K562 (cell line): ENCODE measurements at regions not wholly inside any gene's neighbourhood (a gene's known extent, or its start where the extent isn't known, plus 50 kb on each side); places are given as distances from the start of the nearest gene placed in this dataset.

ENCODE experiments used
- ATAC-seq: fragments of 200-7000 bp; cut with Tn5 transposase; 3 replicates; pipeline ENCODE4 v1.9.1; 2020; ENCODE audit warnings: moderate library complexity
- BruUV-seq: library from RNA; stranded (reverse); fragments of 400-500 nt; replicated peaks from 2 replicates; lab custom pipeline; 2021; lab: Mats Ljungman, UMichigan
- CTCF ChIA-PET: fragments of 300-600 bp; formaldehyde crosslinking; extraction: SDS; loops from one replicate; lab custom pipeline; 2021; ENCODE audit warnings: low intra/inter-chr PET ratio; lab: Yijun Ruan, JAX
- POLR2A ChIA-PET: fragments of 300-600, 350-650 bp; sonication (Branson Sonifier 250); formaldehyde crosslinking; extraction: SDS; loops from one replicate; lab custom pipeline; 2021; ENCODE audit warnings: antibody characterized with exemption, inconsistent platforms; lab: Yijun Ruan, JAX
- DNase-seq, 4 experiments: peaks; one replicate each; pipeline versions ENCODE4 v3.0.0 to v3.0.0-alpha.2; 2011 to 2018; ENCODE audit warnings: low spot score in 3 of 4, mixed read lengths in 3 of 4; ENCODE audit errors: extremely low read depth in 1 of 4
- FAIRE-seq: peaks from 2 replicates; lab custom pipeline; 2011; peaks lifted over from hg19 to GRCh38; lab: Jason Lieb, UNC
- H2AFZ ChIP-seq: 2 replicates; pipeline ENCODE4 v1.6.0; 2011; ENCODE audit warnings: low read depth, low read length, control low read depth, inconsistent platforms
- H3K27ac ChIP-seq: fragments of 200-600 bp; 3 replicates; pipeline ENCODE4 v1.8.0; 2011; ENCODE audit warnings: low read depth, mild to moderate bottlenecking, control low read depth, inconsistent platforms, low read length, moderate library complexity, mixed read lengths; ENCODE audit errors: extremely low read depth
- H3K27me3 ChIP-seq, 2 experiments: fragments of 300-600 bp in 1 of 2; 2 replicates in 1 of 2; 3 replicates in 1 of 2; pipeline versions ENCODE4 v1.6.0 to v1.8.0; 2011; ENCODE audit warnings: inconsistent platforms in 2 of 2, low read length in 2 of 2, mild to moderate bottlenecking in 1 of 2, mixed read lengths in 1 of 2, moderate library complexity in 1 of 2; ENCODE audit not compliant: control insufficient read depth in 2 of 2, insufficient read depth in 2 of 2
- H3K36me3 ChIP-seq: fragments of 300-600 bp; 3 replicates; pipeline ENCODE4 v1.8.0; 2011; ENCODE audit warnings: mild to moderate bottlenecking, low read length, inconsistent platforms; ENCODE audit not compliant: control insufficient read depth, insufficient read depth
- H3K4me1 ChIP-seq, 2 experiments: fragments of 200-600 bp in 1 of 2; replicated peaks in 1 of 2; 2 replicates in 1 of 2; 3 replicates in 1 of 2; pipeline versions ENCODE4 v1.5.1 to v1.8.0; 2011; ENCODE audit warnings: inconsistent platforms in 2 of 2, low read length in 2 of 2, mild to moderate bottlenecking in 1 of 2, mixed read lengths in 1 of 2, moderate library complexity in 1 of 2; ENCODE audit not compliant: control insufficient read depth in 2 of 2, insufficient read depth in 2 of 2
- H3K4me2 ChIP-seq: 2 replicates; pipeline ENCODE4 v1.6.1; 2011; ENCODE audit warnings: low read length, control low read depth, inconsistent platforms, mixed read lengths; ENCODE audit not compliant: insufficient read depth
- H3K4me3 ChIP-seq: fragments of 200-600 bp; sonication (generic), shearing (Covaris generic); 2 replicates; pipeline ENCODE4 v1.5.1; 2016; ENCODE audit warnings: control low read depth, inconsistent platforms
- H3K79me2 ChIP-seq: fragments of 200-600 bp; 3 replicates; pipeline ENCODE4 v1.8.0; 2011; ENCODE audit warnings: low read length, inconsistent platforms; ENCODE audit not compliant: control insufficient read depth, insufficient read depth
- H3K9ac ChIP-seq, 2 experiments: 2 replicates each; pipeline versions ENCODE4 v1.6.0 to v1.6.1; 2011; ENCODE audit warnings: low read depth in 2 of 2, low read length in 2 of 2, control low read depth in 1 of 2, inconsistent platforms in 1 of 2, mild to moderate bottlenecking in 1 of 2, mixed read lengths in 1 of 2; ENCODE audit not compliant: insufficient read depth in 1 of 2
- H3K9me1 ChIP-seq: one replicate; pipeline ENCODE4 v1.6.0; 2011; ENCODE audit warnings: inconsistent platforms, mild to moderate bottlenecking, low read length, moderate library complexity; ENCODE audit not compliant: control insufficient read depth, insufficient read depth
- H3K9me3 ChIP-seq: replicated peaks from 2 replicates; pipeline ENCODE4 v1.5.1; 2011; ENCODE audit warnings: low read depth, low read length, inconsistent platforms; ENCODE audit not compliant: control insufficient read depth, insufficient read depth
- H4K20me1 ChIP-seq: replicated peaks from 2 replicates; pipeline ENCODE4 v1.6.1; 2011; ENCODE audit warnings: low read length, inconsistent platforms, mixed read lengths; ENCODE audit not compliant: control insufficient read depth, insufficient read depth
- CBFA2T3 ChIP-seq: fragments of 450-650 bp; IDR thresholded peaks from 2 replicates; pipeline ENCODE4 v1.6.1; 2017
- EP300 ChIP-seq: IDR thresholded peaks from 2 replicates; pipeline ENCODE4 v1.6.1; 2012; ENCODE audit warnings: low read length, improper control_type of control experiment
- KLF16 ChIP-seq: IDR thresholded peaks from 2 replicates; pipeline ENCODE4 v1.6.1; 2016; ENCODE audit warnings: antibody characterized with exemption
- LEF1 ChIP-seq: fragments of 450-650 bp; IDR thresholded peaks from 2 replicates; pipeline ENCODE4 v1.6.1; 2016; ENCODE audit warnings: mild to moderate bottlenecking
- RCOR1 ChIP-seq, 2 experiments: IDR thresholded peaks; 2 replicates each; pipeline ENCODE4 v1.6.1; 2012; ENCODE audit warnings: low read depth in 2 of 2, low read length in 2 of 2, borderline replicate concordance in 1 of 2, improper control_type of control experiment in 1 of 2
- TCF7 ChIP-seq: sonication (generic); IDR thresholded peaks from 2 replicates; pipeline ENCODE4 v1.6.1; 2016; ENCODE audit warnings: antibody characterized with exemption, borderline replicate concordance
- TEAD4 ChIP-seq, 2 experiments: sonication (generic) in 1 of 2; formaldehyde crosslinking in 1 of 2; IDR thresholded peaks; 2 replicates each; pipeline versions ENCODE4 v1.6.1 to v1.8.0; 2012 to 2022; ENCODE audit warnings: borderline replicate concordance in 1 of 2, inconsistent platforms in 1 of 2, low read length in 1 of 2, mild to moderate bottlenecking in 1 of 2, missing genetic modification reagents in 1 of 2
- VEZF1 ChIP-seq: fragments of 200-800 bp; sonication (Bioruptor generic); IDR thresholded peaks from 2 replicates; pipeline ENCODE4 v1.6.1; 2017; ENCODE audit warnings: missing genetic modification characterization, missing compliant biosample characterization
- WGBS: fragments of 100-300 bp; shearing (Covaris generic); methylation state at CpG from one replicate; pipeline ENCODE4 v1.1.6; 2016; ENCODE audit warnings: low coverage, mixed read lengths; ENCODE audit not compliant: insufficient coverage; ENCODE audit errors: missing lambda C conversion rate; 5-methylcytosine and 5-hydroxymethylcytosine counted together
- in situ Hi-C: fragments of 300-500 bp; cut with MboI; formaldehyde crosslinking; loops from 4 replicates; pipeline ENCODE4 v1.15.0; 2018; ENCODE audit warnings: inconsistent platforms, mixed read lengths
- intact Hi-C: fragments of 100-400 bp; cut with micrococcal nuclease; formaldehyde crosslinking; loops from 2 replicates; pipeline ENCODE4 v1.14.2; 2022
- TF ChIP-seq, protein P1 (sequence below), 2 experiments: fragments of 450-650 bp in 1 of 2; sonication (generic) in 1 of 2; formaldehyde crosslinking in 1 of 2; IDR thresholded peaks; 2 replicates each; pipeline versions ENCODE4 v1.7.1 to v1.9.0; 2016 to 2022; ENCODE audit warnings: inconsistent platforms in 1 of 2, mild to moderate bottlenecking in 1 of 2, missing genetic modification reagents in 1 of 2
- TF ChIP-seq, protein P2 (sequence below): fragments of 450-650 bp; formaldehyde crosslinking; conservative IDR thresholded peaks from 2 replicates; pipeline ENCODE4 v1.4.0; 2022; ENCODE audit warnings: mild to moderate bottlenecking, missing genetic modification characterization

- CTCF ChIA-PET: no interaction called here
- in situ Hi-C loops: no loop called here
- Histone ChIP-seq H3K9me1 (no peaks in the 10 kb centered on the region), H3K9ac (no peak overlapping the region), H4K20me1 (no peaks in the 10 kb centered on the region), H2AFZ (no peak overlapping the region), H3K4me3 (no peak overlapping the region), H3K27ac (no peak overlapping the region), H3K9me3 (no peaks in the 10 kb centered on the region), H3K36me3 (no peaks in the 10 kb centered on the region), H3K27me3 (peaks cover 0 to 6% of the 10 kb centered on the region in 2 experiments; a peak in 1 of 5 replicates), H3K79me2 (no peaks in the 10 kb centered on the region), H3K4me2 (no peak overlapping the region), H3K4me1 (no peaks in the 10 kb centered on the region)
- BruUV-seq: no TSS peak
- POLR2A ChIA-PET: no interaction called here
- ATAC-seq (peak; percentile 23; the same call in 1 of the 3 replicates), FAIRE-seq (no peak), DNase-seq (peak in 1 of 4 experiments; percentile 36)
- 0% methylated on average over 4 of the region's 4 CpGs for WGBS
- intact Hi-C loops: no loop called here
- TF ChIP-seq, protein P1, sequence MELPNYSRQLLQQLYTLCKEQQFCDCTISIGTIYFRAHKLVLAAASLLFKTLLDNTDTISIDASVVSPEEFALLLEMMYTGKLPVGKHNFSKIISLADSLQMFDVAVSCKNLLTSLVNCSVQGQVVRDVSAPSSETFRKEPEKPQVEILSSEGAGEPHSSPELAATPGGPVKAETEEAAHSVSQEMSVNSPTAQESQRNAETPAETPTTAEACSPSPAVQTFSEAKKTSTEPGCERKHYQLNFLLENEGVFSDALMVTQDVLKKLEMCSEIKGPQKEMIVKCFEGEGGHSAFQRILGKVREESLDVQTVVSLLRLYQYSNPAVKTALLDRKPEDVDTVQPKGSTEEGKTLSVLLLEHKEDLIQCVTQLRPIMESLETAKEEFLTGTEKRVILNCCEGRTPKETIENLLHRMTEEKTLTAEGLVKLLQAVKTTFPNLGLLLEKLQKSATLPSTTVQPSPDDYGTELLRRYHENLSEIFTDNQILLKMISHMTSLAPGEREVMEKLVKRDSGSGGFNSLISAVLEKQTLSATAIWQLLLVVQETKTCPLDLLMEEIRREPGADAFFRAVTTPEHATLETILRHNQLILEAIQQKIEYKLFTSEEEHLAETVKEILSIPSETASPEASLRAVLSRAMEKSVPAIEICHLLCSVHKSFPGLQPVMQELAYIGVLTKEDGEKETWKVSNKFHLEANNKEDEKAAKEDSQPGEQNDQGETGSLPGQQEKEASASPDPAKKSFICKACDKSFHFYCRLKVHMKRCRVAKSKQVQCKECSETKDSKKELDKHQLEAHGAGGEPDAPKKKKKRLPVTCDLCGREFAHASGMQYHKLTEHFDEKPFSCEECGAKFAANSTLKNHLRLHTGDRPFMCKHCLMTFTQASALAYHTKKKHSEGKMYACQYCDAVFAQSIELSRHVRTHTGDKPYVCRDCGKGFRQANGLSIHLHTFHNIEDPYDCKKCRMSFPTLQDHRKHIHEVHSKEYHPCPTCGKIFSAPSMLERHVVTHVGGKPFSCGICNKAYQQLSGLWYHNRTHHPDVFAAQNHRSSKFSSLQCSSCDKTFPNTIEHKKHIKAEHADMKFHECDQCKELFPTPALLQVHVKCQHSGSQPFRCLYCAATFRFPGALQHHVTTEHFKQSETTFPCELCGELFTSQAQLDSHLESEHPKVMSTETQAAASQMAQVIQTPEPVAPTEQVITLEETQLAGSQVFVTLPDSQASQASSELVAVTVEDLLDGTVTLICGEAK (IDR thresholded peaks at IDR 0.05): no peak
- TF ChIP-seq, protein P1 (CRISPR knock-in tag; IDR thresholded peaks at IDR 0.05): no peak
- TF ChIP-seq EP300: 0 out of 2 replicates have a peak, but pooled peaks have one; percentile 19
- peak; percentile 58; the same call in 1 of the 2 replicates for TF ChIP-seq LEF1
- TF ChIP-seq TCF7: peak; percentile 91
- TF ChIP-seq VEZF1 (CRISPR knock-in tag): 0 out of 2 replicates have a peak, but pooled peaks have one; percentile 15
- TF ChIP-seq TEAD4 (IDR thresholded peaks at IDR 0.05; ENCODE audit: low read length): peak; percentile 21; the same call in 1 of the 2 replicates
- TF ChIP-seq TEAD4 (CRISPR knock-in tag; IDR thresholded peaks at IDR 0.05; ENCODE audit: borderline replicate concordance): no peak
- TF ChIP-seq KLF16: peak; percentile 66
- TF ChIP-seq RCOR1 (IDR thresholded peaks at IDR 0.05; ENCODE audit: borderline replicate concordance in 1 of 2, low read depth in 2 of 2, low read length in 2 of 2): 0 out of 4 replicates have a peak, but pooled peaks of 1 of the 2 experiments have one; percentile 4
- TF ChIP-seq, protein P2, sequence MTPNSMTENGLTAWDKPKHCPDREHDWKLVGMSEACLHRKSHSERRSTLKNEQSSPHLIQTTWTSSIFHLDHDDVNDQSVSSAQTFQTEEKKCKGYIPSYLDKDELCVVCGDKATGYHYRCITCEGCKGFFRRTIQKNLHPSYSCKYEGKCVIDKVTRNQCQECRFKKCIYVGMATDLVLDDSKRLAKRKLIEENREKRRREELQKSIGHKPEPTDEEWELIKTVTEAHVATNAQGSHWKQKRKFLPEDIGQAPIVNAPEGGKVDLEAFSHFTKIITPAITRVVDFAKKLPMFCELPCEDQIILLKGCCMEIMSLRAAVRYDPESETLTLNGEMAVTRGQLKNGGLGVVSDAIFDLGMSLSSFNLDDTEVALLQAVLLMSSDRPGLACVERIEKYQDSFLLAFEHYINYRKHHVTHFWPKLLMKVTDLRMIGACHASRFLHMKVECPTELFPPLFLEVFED (CRISPR knock-in tag): no peak
- TF ChIP-seq CBFA2T3: peak; percentile 65
Measured at GRCh38 chr7:55657654-55658053, 85.4 kb upstream of the VOPP1 start.
